ENCODE measurements at regions not wholly inside any gene's neighbourhood (a gene's known extent, or its start where the extent isn't known, plus 50 kb on each side); places are given as distances from the start of the nearest gene placed in this dataset.

DNA sequence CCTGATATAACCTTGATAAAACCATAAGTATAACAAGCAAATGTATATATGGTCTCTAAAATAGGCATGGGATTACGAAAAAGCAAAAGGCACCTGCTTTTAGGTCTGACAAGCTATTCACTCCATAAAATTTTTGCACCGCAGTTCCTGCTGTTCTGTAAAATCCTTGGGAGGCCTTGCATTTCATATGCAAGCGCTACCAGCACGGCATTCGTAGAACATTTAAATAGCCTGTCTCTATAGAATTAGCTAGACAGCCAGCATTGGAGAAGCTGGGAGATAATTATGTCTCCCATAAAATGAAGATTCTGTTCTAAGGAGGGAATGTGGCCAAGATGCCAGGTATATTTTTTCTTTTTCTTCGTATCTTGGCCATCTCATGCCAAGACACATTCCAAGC, 64.5 kb upstream of the ATXN1 start:
- ChIA-PET CTCF (no interaction called here), POLR2A (ENCODE audit: low non-redundant PET) (no interaction called here)
- H3K27ac ChIP-seq (ENCODE audit: low read depth, low read length, poor library complexity, severe bottlenecking) = no peak overlapping the region
- H3K4me1 ChIP-seq (ENCODE audit: insufficient read depth, low read length, poor library complexity, severe bottlenecking) = no peaks in the 10 kb centered on the region
- no peaks in the 10 kb centered on the region for H3K9me3 ChIP-seq (ENCODE audit: low read depth, low read length, poor library complexity, severe bottlenecking)
- no TSS peak for BruUV-seq (replicated peaks)
- TF ChIP-seq, protein P1, sequence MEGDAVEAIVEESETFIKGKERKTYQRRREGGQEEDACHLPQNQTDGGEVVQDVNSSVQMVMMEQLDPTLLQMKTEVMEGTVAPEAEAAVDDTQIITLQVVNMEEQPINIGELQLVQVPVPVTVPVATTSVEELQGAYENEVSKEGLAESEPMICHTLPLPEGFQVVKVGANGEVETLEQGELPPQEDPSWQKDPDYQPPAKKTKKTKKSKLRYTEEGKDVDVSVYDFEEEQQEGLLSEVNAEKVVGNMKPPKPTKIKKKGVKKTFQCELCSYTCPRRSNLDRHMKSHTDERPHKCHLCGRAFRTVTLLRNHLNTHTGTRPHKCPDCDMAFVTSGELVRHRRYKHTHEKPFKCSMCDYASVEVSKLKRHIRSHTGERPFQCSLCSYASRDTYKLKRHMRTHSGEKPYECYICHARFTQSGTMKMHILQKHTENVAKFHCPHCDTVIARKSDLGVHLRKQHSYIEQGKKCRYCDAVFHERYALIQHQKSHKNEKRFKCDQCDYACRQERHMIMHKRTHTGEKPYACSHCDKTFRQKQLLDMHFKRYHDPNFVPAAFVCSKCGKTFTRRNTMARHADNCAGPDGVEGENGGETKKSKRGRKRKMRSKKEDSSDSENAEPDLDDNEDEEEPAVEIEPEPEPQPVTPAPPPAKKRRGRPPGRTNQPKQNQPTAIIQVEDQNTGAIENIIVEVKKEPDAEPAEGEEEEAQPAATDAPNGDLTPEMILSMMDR (conservative IDR thresholded peaks at IDR 0.05; ENCODE audit: low read depth, low read length) = no peak
- no peak for TF ChIP-seq EZH2 (IDR thresholded peaks at IDR 0.05; ENCODE audit: borderline replicate concordance, low read depth, low read length, poor library complexity, severe bottlenecking)
- intact Hi-C loops (cut with micrococcal nuclease; ENCODE audit: unreplicated experiment) = no loop called here
- DNase-seq (ENCODE audit: low spot score) = no peak
- H3K4me3 ChIP-seq (ENCODE audit: low read depth, low read length, poor library complexity, severe bottlenecking) = no peak overlapping the region
- no peaks in the 10 kb centered on the region for H3K27me3 ChIP-seq (replicated peaks; ENCODE audit: insufficient read depth, low read depth, low read length, poor library complexity)
- H3K36me3 ChIP-seq (ENCODE audit: insufficient read depth, low read length, poor library complexity, severe bottlenecking) = no peaks in the 10 kb centered on the region

DNA sequence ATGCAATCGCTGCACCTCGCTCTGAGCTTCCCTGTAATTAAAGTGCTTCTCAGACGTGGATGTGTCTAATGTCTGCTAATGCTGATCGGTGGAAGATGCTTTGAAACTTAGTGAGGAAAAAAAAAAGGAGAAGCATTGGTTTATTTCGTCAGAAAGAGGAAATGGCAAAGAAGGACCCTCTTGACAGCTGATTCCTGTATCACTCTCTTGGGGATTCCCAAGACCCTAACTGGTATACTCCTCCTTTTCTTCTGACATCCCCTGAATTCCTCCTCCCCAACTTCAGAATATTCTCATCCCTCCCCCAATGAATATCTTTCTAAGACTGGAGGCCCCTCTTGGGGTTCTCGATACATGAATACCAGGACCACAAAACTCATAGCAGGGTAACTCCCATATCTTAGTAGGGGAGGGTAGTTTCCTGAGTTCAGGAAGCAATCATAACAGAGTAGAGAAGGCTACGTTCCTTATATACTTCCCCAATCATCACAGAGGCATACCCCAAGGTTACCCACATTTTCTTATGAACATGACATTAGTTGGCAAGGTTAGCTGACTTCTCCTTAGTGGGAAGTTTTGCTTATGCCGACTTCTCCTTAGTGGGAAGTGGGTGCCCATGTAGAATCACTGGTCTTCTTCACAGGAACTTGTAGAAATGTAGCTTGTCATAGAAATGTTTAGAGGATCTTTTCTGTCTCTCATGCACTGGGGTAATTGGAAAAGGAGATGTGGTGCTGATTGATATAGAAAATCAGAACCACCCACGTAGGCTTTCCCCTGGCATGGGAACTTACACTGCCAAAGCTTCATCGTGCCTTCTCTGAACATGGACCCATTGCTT, 63.8 kb upstream of the ATXN1 start:
- ChIA-PET POLR2A (ENCODE audit: low non-redundant PET) (no interaction called here), CTCF (no interaction called here)
- no TSS peak for BruUV-seq (replicated peaks)
- Histone ChIP-seq H3K36me3 (ENCODE audit: insufficient read depth, low read length, poor library complexity, severe bottlenecking) (no peaks in the 10 kb centered on the region), H3K4me1 (ENCODE audit: insufficient read depth, low read length, poor library complexity, severe bottlenecking) (no peaks in the 10 kb centered on the region), H3K4me3 (ENCODE audit: low read depth, low read length, poor library complexity, severe bottlenecking) (no peak overlapping the region), H3K27ac (ENCODE audit: low read depth, low read length, poor library complexity, severe bottlenecking) (no peak overlapping the region), H3K27me3 (replicated peaks; ENCODE audit: insufficient read depth, low read depth, low read length, poor library complexity) (no peaks in the 10 kb centered on the region), H3K9me3 (ENCODE audit: low read depth, low read length, poor library complexity, severe bottlenecking) (no peaks in the 10 kb centered on the region)
- no peak for DNase-seq (ENCODE audit: low spot score)
- no peak for TF ChIP-seq EZH2 (IDR thresholded peaks at IDR 0.05; ENCODE audit: borderline replicate concordance, low read depth, low read length, poor library complexity, severe bottlenecking)
- TF ChIP-seq, protein P1 (conservative IDR thresholded peaks at IDR 0.05; ENCODE audit: low read depth, low read length) = no peak
- intact Hi-C loops (cut with micrococcal nuclease; ENCODE audit: unreplicated experiment) = no loop called here

GRCh38 chr6:16823718-16824352, 62.6 kb upstream of the ATXN1 start:
- POLR2A ChIA-PET (ENCODE audit: low non-redundant PET) = no interaction called here
- CTCF ChIA-PET = interaction anchor here (0.6 kb wide), 1 partner anchor 1095 kb away, joined by 8 read pairs; no protein-coding TSS in a partner anchor
- intact Hi-C loops (cut with micrococcal nuclease; ENCODE audit: unreplicated experiment) = no loop called here
- no peaks in the 10 kb centered on the region for H3K9me3 ChIP-seq (ENCODE audit: low read depth, low read length, poor library complexity, severe bottlenecking)
- BruUV-seq (replicated peaks) = no TSS peak
- H3K27ac ChIP-seq (ENCODE audit: low read depth, low read length, poor library complexity, severe bottlenecking) = no peak overlapping the region
- no peak overlapping the region for H3K4me3 ChIP-seq (ENCODE audit: low read depth, low read length, poor library complexity, severe bottlenecking)
- TF ChIP-seq EZH2 (IDR thresholded peaks at IDR 0.05; ENCODE audit: borderline replicate concordance, low read depth, low read length, poor library complexity, severe bottlenecking) = no peak
- TF ChIP-seq, protein P1 (conservative IDR thresholded peaks at IDR 0.05; ENCODE audit: low read depth, low read length) = no peak
- H3K4me1 ChIP-seq (ENCODE audit: insufficient read depth, low read length, poor library complexity, severe bottlenecking) = no peaks in the 10 kb centered on the region
- no peak for DNase-seq (ENCODE audit: low spot score)
- no peaks in the 10 kb centered on the region for H3K27me3 ChIP-seq (replicated peaks; ENCODE audit: insufficient read depth, low read depth, low read length, poor library complexity)
- H3K36me3 ChIP-seq (ENCODE audit: insufficient read depth, low read length, poor library complexity, severe bottlenecking) = no peaks in the 10 kb centered on the region
